NCI-H146 treated with DMSO at 0.1 percent for 48 hours (cell line): ENCODE measurements at regions not wholly inside any gene's neighbourhood (a gene's known extent, or its start where the extent isn't known, plus 50 kb on each side); places are given as distances from the start of the nearest gene placed in this dataset.
A peak's percentile ranks its signal among the peaks of the same experiment; 100 is the strongest.

Experiments
- DNase-seq: peaks from one replicate; lab custom pipeline; 2025; ENCODE audit not compliant: unreplicated experiment; lab: John Stamatoyannopoulos, UW

DNA sequence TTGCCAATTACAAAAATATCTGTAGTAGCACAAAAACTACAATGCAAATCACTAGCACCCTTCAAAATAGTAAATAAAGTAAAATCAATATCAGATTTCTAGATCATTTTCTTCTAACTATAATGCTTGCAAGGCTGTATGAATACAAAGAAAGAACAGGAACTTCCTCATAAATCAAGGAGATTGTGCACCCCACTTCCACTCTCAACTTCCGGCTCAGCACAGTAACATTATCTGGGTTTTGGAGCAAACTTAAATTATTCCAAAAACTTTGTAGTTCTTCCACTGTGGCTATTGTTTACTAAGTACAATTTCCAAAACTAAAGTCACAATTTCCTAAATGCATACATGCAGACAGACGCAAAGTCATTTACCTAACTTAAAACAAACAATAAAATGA, 778.3 kb upstream of the SLC10A2 start:
- DNase-seq, result no peak

DNA sequence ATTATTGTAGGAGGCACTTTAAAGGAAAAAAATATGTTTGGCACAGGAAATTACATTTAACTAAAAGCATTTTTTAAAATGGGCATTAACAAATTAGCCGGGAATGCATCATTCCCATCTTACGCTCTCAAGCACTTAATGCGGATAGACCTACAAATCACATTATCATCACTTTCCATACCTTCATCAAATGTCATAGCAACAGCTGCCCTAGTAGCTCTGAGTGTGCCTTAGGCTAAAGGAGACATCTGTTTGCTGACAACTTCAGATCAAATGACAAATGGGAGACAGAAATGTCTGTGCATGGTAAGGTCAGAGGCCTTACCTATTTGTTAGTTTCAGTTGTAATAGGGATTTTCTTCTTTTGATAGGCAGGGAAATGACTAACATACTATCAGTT, 773.2 kb upstream of the SLC10A2 start:
- peak; percentile 69 for DNase-seq

DNA sequence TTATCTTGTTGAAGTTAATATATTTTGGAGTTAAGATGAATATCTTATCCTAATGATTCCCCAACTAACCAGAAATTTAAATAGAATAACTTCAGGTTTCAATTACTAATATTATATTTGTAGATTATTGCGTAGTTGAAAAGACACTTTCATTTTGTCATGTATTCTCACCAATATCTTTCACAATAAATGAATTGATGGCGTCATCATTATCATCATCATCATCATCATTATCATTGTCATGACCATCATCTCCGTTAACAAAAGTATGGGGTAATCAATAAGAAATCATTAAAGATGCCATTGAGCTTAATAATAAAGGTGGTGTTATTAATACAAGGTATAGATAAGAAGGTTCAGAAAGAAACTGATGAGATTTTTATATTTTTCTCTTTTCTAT, 768.8 kb upstream of the SLC10A2 start:
- DNase-seq, result no peak

DNA sequence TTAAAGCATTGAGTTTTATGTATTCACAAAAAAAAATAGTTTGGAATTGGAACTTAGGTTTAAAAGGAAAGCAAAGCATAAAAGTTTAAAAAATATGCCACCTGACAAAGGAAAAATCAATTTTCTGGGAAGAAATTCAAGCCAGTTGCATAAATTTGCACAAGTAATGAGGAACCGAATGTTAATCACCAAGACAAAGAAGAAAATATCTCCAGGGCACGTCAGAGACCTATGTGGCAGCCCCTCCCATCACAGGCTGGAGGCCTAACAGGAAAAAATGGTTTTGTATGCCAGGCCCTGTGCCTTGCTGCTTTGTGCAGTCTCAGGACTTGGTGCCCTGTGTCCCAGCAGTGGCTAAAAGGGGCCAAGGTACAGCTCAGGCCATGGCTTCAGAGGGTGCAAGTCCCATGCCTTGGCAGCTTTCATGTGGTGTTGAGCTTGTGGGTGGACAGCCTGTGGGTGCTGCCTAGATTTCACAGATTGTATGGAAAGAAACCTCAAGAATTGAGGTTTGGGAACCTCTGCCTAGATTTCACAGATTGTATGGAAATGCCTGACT, 767.2 kb upstream of the SLC10A2 start:
- DNase-seq, result no peak

DNA sequence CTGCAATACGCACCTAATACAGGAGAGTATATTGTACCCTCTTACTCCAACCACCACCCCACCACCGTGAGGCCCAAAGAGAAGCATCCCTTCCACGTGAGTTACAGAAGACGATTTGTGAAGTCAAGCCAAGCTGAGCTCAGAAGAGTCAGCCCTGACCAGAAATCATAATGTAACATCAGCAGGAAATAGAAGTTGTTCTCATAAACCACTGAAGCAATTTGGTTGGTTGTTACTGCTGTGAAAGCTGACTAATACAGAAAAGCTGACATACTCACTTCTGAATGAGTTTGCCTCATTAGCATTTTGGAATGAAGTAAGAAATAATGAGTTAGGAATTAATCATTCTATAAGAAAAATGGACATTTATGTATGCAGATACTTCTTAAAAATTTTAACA, 749.4 kb upstream of the SLC10A2 start:
- DNase-seq, result no peak

DNA sequence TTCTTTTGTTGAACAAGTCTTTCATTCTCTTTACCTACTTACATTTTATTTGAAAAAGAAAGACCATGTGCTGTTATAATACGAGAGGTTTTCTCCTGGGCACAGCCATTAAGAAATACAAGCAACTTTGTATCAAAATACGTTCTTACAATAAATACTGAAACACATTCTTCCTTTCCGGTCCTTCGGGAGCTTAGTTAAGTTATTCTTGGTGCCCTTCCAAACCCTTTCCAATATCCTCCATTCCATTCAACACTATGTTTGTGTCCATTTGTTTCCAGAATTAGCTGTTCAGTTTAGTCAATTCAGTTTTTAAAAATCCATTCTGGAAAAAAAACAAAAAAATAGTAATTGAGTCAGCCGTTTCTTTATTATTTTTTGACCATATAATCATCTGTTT, 746.8 kb upstream of the SLC10A2 start:
- no peak for DNase-seq

DNA sequence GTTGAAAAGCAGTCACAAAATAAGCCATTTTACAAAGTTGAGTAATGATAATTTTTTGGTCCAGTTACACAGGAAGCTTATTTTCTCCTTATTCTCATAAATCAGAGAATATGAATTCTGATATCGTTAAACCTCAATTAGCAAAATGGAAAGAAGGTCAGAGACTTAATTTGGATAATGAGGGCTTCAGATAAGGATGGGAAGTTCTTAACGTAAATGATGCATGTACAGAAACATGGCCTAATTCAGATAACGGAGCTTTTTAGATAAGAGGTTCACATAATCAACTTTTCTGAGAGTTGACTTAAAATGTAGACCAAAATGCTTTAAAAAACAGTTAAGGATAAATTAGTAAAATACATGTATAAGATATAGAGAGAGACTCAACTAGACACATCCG, 746.3 kb upstream of the SLC10A2 start:
- no peak for DNase-seq

DNA sequence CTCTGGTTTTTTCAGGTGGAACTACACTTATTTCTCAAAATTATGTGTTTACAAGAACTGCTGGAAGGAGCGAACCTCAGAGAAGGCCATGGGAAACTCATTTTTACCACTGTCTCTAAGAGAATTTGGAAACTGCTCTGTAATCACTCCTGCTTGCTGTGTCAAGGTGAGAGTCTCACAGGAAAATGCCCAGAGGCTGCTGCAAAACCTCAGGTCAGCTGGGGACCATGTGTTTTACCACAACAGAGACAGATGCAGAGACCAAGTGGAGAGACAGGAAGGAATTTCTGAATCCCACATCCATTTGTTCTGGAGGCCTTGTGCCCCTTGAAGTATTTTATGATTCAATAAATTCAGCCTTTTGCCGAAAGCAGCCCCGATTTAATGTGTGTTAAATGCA, 743.8 kb upstream of the SLC10A2 start:
- no peak for DNase-seq

DNA sequence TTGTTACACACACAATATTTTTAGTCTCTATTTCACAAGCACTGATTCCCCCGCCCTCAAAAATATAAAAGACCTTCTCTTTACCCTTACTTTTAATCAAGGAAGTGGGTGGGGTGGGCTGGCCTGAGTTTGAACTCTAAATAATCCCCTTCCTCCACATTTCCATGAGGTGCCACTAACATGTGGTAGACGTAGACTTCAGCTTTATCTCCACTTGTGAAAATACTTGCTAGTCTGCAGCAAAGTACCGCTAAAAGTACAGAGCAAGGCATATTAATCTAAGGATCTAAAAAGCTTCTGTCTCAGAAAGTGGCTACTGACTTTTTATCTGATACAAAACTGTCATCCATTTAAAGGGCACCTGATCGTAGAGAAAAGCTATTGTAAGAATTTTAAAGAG, 739.6 kb upstream of the SLC10A2 start:
- DNase-seq, result no peak

DNA sequence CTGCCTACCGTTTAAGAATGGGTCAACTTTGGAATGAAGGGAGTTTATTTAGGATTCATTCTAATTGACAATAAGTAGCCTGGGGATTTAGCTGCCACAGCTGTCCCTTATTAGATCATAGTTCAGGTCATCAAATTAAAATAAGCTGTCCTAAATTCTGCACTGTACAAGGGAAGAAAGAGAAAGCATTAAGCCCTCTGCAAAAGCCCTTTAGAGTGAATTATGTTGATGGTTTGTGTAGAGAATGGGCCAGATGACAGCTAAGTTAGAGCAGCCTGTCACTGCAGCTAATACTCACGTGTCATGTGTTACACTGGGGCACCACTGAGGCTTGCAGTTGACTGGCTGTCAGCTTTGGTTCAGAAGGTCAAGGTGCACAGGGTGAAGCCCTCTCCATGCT, 737.1 kb upstream of the SLC10A2 start:
- DNase-seq, result peak; percentile 50

DNA sequence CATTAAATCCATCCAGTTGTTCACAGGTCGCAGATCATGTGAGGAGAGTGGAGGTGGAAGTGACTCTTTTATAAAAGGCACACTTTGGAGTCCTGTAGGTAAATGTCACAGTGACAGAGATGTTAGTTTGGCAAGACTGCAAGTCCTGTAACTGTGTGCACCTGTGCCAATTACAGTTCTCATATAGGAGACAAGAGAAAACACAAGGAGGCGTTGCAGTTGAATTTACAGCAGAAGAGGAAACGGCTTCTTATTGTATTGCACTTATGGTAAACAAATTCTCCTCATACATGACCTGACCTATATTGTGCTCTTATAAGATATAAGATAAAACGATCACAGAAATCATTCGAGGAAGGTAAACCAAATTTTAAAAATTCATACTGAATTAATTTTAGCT, 732.8 kb upstream of the SLC10A2 start:
- peak; percentile 19 for DNase-seq

DNA sequence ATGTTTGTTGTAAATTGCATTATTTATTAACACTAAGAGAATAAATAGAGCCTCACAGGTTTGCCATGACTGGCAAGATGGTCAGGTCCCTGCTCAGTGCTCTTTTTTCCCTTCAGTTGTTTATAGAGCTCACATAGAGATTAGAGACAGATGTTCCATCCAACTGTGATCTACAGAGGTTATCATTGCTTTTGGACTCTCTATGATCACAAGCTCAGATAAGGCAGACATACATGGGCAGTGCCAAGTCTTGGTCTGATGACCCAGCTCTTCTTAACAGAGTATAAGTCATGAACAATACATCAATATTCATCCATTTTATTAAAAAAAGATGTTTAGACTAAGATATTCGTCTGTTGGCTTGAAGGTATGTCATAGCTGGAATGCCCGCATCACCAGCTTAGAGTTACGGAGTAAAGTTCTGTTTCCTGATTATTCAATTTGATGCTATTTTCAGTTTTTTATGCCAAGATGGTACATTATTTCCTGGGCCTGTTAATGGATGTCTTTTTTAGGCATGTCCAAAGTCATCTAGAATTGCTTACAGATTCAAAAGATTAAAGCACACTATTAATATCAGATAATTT, 729.8 kb upstream of the SLC10A2 start:
- DNase-seq, result no peak

DNA sequence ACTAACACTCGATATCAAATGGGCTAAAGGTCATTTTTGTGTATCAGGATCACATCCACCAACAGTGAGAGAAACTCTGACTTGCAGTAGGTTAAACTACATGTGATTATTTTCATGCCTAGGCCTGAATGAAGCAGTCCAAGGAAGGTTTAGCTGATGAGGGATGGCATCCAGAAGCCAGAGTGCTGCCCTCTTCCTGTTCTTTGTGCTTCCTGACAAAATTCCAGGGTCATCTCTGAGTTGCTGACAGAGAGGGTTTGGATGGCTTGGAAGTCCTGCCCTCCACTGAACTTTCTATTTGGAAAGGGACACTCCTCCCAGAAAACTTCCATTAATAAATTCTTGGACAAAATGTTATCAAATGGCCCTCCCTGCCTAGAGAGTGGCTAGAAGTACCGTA, 728.3 kb upstream of the SLC10A2 start:
- DNase-seq, result no peak

DNA sequence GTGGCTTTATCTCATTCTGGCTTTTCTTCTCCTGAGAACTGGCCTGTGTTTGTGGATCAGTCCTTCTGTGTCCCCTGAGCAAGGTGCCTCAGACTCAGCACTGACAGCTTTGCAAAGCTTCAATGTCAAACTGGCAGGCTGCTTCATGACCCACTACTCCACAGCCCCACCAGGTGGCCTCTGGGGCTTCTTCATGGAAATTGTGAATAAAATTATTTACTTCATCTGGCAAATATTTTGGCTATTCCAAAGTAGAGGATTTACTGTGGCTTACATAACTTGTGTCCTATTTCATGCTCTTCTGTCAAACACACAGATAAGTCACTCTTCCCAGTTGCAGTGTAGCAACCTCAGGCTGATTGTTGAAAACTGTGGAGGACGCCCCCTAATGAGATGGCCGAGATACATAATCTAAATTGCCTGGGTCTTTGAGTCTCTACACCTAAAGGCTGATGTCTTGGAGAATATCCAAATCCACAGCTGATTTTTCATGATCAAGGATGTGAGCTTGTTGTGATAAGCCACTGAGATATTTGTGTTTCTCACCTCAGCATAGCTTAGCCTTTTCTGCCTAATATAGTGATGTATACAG, 721.9 kb upstream of the SLC10A2 start:
- peak; percentile 19 for DNase-seq

DNA sequence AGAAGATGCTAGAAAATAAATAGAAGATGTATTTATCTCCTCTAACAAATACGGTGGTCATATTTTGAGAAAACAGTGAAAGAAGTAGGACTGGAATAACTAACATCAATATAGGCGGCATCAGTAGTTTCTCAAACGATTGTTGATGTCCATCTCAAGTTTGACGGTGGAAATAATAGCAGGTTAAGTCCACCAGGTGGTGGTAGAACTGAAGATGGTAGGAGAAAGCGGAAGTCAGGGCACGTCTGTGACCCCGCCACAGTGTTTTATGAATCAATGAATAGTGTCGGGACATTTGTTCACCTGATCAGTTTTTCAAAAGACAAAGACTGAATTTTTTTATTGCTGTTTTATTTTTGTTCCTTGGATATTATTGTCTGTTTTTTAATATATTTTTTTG, 706.4 kb upstream of the SLC10A2 start:
- no peak for DNase-seq

DNA sequence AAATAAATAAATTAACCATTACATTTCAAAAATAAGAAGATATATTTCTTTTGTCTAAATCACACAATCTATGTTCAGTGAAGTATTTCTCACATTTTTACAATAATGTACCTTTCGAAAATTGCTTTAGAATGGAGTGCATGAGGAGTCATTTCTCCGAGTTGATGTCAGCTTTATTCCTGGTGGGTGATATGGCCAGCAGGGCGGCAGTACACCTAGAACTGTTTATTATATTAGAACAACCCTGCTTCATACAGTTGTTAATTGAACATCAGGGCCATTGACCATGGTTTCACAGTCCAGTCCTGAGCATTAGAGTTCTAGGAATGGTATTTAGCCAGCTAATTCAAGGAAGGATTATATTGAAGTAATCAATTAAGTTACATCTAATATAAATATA, 696.3 kb upstream of the SLC10A2 start:
- no peak for DNase-seq

DNA sequence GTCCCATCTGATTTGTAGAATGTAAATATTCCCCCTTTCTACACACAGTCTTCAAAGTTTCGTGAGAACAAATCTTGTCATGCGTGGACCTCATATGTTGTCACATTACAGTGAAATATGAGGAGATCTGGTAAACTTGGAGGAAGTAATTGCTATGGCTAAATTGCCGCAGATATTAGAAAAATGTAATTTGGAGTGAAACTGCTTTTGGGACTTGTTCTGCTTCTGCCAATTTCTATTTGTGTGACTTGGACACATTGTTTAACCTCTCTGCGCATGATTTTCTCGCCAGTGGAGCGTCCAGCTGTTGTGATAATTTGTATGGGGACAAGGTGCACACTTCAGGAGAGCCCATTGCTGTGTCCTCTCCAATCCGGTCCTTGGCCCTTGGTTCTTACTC, 693.1 kb upstream of the SLC10A2 start:
- DNase-seq, result no peak

DNA sequence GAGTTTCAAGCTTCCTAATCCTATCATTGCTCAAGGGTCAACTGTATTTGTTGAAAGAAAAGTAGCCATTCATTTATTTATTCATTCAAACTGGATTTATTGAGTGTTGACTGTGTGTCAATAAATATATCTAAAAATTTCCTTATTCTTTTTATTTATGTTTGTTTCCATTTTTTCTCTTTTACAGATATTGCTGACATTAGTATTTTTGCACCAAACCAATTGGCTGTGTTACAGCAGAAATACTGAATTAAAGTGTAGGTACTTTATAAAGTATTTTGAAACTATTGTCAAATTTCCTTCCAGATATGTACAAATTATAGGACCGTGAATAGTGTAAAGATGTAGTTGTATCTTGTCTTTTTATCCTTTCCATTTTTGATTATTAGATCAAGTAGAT, 692.0 kb upstream of the SLC10A2 start:
- DNase-seq, result no peak

DNA sequence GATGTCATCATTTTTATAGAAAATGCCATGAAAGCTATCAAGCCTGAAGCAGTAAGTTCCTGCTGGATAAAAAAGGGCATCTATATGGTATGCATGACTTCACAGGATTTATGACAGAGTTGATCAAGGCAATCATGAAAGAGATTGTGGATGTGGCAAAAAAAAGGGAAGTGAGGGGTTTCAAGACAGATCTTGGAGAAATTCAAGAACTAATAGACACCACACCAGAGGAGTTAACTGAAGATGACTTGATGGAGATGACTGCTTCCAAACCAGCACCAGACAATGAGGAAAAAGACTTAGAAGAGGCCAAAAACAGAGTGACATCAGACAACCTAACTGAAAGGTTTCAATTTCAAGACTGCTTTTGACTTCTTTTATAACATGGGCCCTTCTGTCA, 691.1 kb upstream of the SLC10A2 start:
- no peak for DNase-seq

DNA sequence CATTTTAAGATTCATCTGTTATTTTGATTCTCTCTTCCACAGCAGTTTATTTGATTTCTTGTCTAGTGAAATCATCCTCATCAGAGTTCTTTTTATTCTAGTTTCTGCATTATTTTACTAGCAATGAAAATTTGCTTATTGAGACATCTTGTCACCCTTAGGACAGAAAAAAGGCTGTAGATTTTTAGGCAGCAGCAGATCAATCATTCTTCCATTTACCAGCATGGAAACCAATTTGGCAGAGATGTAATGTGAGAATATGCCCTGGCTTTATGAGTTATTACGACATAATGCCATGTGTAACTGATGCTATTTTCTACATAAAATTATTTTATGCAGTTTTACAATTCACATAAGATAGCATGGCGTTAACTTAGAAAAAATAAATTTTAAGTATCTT, 688.6 kb upstream of the SLC10A2 start:
- DNase-seq, result no peak

DNA sequence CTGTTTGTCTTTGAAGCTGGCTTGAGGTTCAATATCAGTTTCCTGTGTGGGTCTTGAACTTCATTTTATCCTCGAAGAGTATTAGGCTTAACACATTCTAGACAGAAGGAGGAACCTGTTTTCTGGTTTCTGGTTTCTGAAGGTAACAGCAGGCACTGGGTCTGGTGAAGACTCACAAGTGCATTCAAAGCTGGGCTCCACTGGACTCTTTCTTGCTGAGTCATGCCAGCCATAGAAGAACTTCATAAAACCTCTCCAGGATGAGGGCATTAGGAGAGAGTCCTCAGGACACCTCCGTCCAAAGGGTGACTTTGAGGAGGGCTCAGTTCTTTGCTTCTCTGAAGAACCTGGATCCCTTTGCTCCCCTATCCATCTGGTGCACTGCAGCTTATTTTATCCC, 668.6 kb upstream of the SLC10A2 start:
- no peak for DNase-seq

DNA sequence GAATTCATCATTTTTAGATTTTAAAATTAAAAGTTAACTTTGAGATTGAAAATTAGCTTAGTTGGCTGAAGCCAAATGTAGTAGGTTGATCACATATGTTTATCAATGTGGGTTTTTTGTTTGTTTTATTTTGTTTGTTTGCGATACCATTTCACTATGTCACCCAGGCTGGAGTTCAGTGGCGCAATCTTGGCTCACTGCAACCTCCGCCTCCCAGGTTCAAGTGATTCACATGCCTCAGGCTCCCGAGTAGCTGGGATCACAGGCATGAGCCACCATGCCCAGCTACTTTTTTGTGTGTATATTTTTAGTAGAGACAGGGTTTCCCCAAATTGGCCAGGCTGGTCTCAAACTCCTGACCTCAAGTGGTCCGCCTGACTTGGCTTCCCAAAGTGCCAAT, 665.7 kb upstream of the SLC10A2 start:
- no peak for DNase-seq

DNA sequence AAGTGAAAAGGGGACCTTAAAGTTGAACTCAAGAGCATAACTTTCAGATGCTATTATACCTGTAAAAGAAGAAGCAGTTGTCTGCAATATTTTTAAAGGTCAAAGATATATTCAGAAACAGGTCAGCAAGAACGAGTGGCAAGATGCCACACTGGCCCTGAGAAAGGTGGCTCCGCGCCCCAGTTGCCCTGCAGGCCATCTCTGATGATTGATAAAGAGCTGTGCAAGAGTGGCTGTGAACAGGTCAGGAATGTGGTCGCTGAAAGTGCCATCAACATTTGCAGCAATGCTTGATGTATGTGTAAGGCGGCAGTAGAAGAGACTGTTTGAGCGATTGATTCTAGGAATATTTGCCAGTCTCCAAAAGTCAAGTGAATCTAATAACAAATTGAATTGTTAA, 664.2 kb upstream of the SLC10A2 start:
- DNase-seq, result no peak
